K562 (cell line): ENCODE measurements at regions not wholly inside any gene's neighbourhood (a gene's known extent, or its start where the extent isn't known, plus 50 kb on each side); places are given as distances from the start of the nearest gene placed in this dataset.

ENCODE experiments used
- ATAC-seq: fragments of 200-7000 bp; cut with Tn5 transposase; 3 replicates; pipeline ENCODE4 v1.9.1; 2020; ENCODE audit warnings: moderate library complexity
- BruUV-seq: library from RNA; stranded (reverse); fragments of 400-500 nt; replicated peaks from 2 replicates; lab custom pipeline; 2021; lab: Mats Ljungman, UMichigan
- CTCF ChIA-PET: fragments of 300-600 bp; formaldehyde crosslinking; extraction: SDS; loops from one replicate; lab custom pipeline; 2021; ENCODE audit warnings: low intra/inter-chr PET ratio; lab: Yijun Ruan, JAX
- POLR2A ChIA-PET: fragments of 300-600, 350-650 bp; sonication (Branson Sonifier 250); formaldehyde crosslinking; extraction: SDS; loops from one replicate; lab custom pipeline; 2021; ENCODE audit warnings: antibody characterized with exemption, inconsistent platforms; lab: Yijun Ruan, JAX
- DNase-seq, 4 experiments: peaks; one replicate each; pipeline versions ENCODE4 v3.0.0 to v3.0.0-alpha.2; 2011 to 2018; ENCODE audit warnings: low spot score in 3 of 4, mixed read lengths in 3 of 4; ENCODE audit errors: extremely low read depth in 1 of 4
- FAIRE-seq: peaks from 2 replicates; lab custom pipeline; 2011; peaks lifted over from hg19 to GRCh38; lab: Jason Lieb, UNC
- H2AFZ ChIP-seq: 2 replicates; pipeline ENCODE4 v1.6.0; 2011; ENCODE audit warnings: low read depth, low read length, control low read depth, inconsistent platforms
- H3K27ac ChIP-seq: fragments of 200-600 bp; 3 replicates; pipeline ENCODE4 v1.8.0; 2011; ENCODE audit warnings: low read depth, mild to moderate bottlenecking, control low read depth, inconsistent platforms, low read length, moderate library complexity, mixed read lengths; ENCODE audit errors: extremely low read depth
- H3K27me3 ChIP-seq, 2 experiments: fragments of 300-600 bp in 1 of 2; 2 replicates in 1 of 2; 3 replicates in 1 of 2; pipeline versions ENCODE4 v1.6.0 to v1.8.0; 2011; ENCODE audit warnings: inconsistent platforms in 2 of 2, low read length in 2 of 2, mild to moderate bottlenecking in 1 of 2, mixed read lengths in 1 of 2, moderate library complexity in 1 of 2; ENCODE audit not compliant: control insufficient read depth in 2 of 2, insufficient read depth in 2 of 2
- H3K36me3 ChIP-seq: fragments of 300-600 bp; 3 replicates; pipeline ENCODE4 v1.8.0; 2011; ENCODE audit warnings: mild to moderate bottlenecking, low read length, inconsistent platforms; ENCODE audit not compliant: control insufficient read depth, insufficient read depth
- H3K4me1 ChIP-seq, 2 experiments: fragments of 200-600 bp in 1 of 2; replicated peaks in 1 of 2; 2 replicates in 1 of 2; 3 replicates in 1 of 2; pipeline versions ENCODE4 v1.5.1 to v1.8.0; 2011; ENCODE audit warnings: inconsistent platforms in 2 of 2, low read length in 2 of 2, mild to moderate bottlenecking in 1 of 2, mixed read lengths in 1 of 2, moderate library complexity in 1 of 2; ENCODE audit not compliant: control insufficient read depth in 2 of 2, insufficient read depth in 2 of 2
- H3K4me2 ChIP-seq: 2 replicates; pipeline ENCODE4 v1.6.1; 2011; ENCODE audit warnings: low read length, control low read depth, inconsistent platforms, mixed read lengths; ENCODE audit not compliant: insufficient read depth
- H3K4me3 ChIP-seq: fragments of 200-600 bp; sonication (generic), shearing (Covaris generic); 2 replicates; pipeline ENCODE4 v1.5.1; 2016; ENCODE audit warnings: control low read depth, inconsistent platforms
- H3K79me2 ChIP-seq: fragments of 200-600 bp; 3 replicates; pipeline ENCODE4 v1.8.0; 2011; ENCODE audit warnings: low read length, inconsistent platforms; ENCODE audit not compliant: control insufficient read depth, insufficient read depth
- H3K9ac ChIP-seq, 2 experiments: 2 replicates each; pipeline versions ENCODE4 v1.6.0 to v1.6.1; 2011; ENCODE audit warnings: low read depth in 2 of 2, low read length in 2 of 2, control low read depth in 1 of 2, inconsistent platforms in 1 of 2, mild to moderate bottlenecking in 1 of 2, mixed read lengths in 1 of 2; ENCODE audit not compliant: insufficient read depth in 1 of 2
- H3K9me1 ChIP-seq: one replicate; pipeline ENCODE4 v1.6.0; 2011; ENCODE audit warnings: inconsistent platforms, mild to moderate bottlenecking, low read length, moderate library complexity; ENCODE audit not compliant: control insufficient read depth, insufficient read depth
- H3K9me3 ChIP-seq: replicated peaks from 2 replicates; pipeline ENCODE4 v1.5.1; 2011; ENCODE audit warnings: low read depth, low read length, inconsistent platforms; ENCODE audit not compliant: control insufficient read depth, insufficient read depth
- H4K20me1 ChIP-seq: replicated peaks from 2 replicates; pipeline ENCODE4 v1.6.1; 2011; ENCODE audit warnings: low read length, inconsistent platforms, mixed read lengths; ENCODE audit not compliant: control insufficient read depth, insufficient read depth
- COPS2 ChIP-seq: fragments of 450-650 bp; conservative IDR thresholded peaks from 2 replicates; pipeline ENCODE4 v1.6.1; 2016; ENCODE audit warnings: mild to moderate bottlenecking, moderate library complexity
- DACH1 ChIP-seq: fragments of 450-650 bp; IDR thresholded peaks from 2 replicates; pipeline ENCODE4 v1.6.1; 2018; ENCODE audit not compliant: partially characterized antibody
- HNRNPUL1 ChIP-seq: fragments of 200-400 bp; formaldehyde crosslinking; IDR thresholded peaks from 2 replicates; pipeline ENCODE4 v1.6.1; 2017; ENCODE audit warnings: low read length
- NUFIP1 ChIP-seq: fragments of 450-650 bp; IDR thresholded peaks from 2 replicates; pipeline ENCODE4 v1.6.1; 2018; ENCODE audit not compliant: partially characterized antibody
- PRMT5 ChIP-seq: sonication (generic); formaldehyde crosslinking; IDR thresholded peaks from 2 replicates; pipeline ENCODE4 v1.5.0; 2020; ENCODE audit warnings: missing genetic modification reagents
- PYGO2 ChIP-seq: fragments of 450-650 bp; IDR thresholded peaks from 2 replicates; pipeline ENCODE4 v1.6.1; 2016; ENCODE audit warnings: mild to moderate bottlenecking, missing genetic modification characterization, moderate library complexity, missing compliant biosample characterization
- SAFB2 ChIP-seq: fragments of 200-400 bp; formaldehyde crosslinking; IDR thresholded peaks from 2 replicates; pipeline ENCODE4 v1.6.1; 2018; ENCODE audit warnings: borderline replicate concordance, low read length, low read depth, moderate library complexity; ENCODE audit not compliant: severe bottlenecking
- ZNF174 ChIP-seq: fragments of 250-450 bp; sonication (Bioruptor Pico); IDR thresholded peaks from 2 replicates; pipeline ENCODE4 v1.4.0; 2020; ENCODE audit warnings: mild to moderate bottlenecking
- ZNF175 ChIP-seq: fragments of 200-800 bp; sonication (Bioruptor generic); IDR thresholded peaks from 2 replicates; pipeline ENCODE4 v1.6.1; 2016; ENCODE audit warnings: low read depth, mild to moderate bottlenecking, missing genetic modification characterization, missing compliant biosample characterization
- ZNF316 ChIP-seq: fragments of 450-650 bp; IDR thresholded peaks from 2 replicates; pipeline ENCODE4 v1.6.1; 2016
- WGBS: fragments of 100-300 bp; shearing (Covaris generic); methylation state at CpG from one replicate; pipeline ENCODE4 v1.1.6; 2016; ENCODE audit warnings: low coverage, mixed read lengths; ENCODE audit not compliant: insufficient coverage; ENCODE audit errors: missing lambda C conversion rate; 5-methylcytosine and 5-hydroxymethylcytosine counted together
- in situ Hi-C: fragments of 300-500 bp; cut with MboI; formaldehyde crosslinking; loops from 4 replicates; pipeline ENCODE4 v1.15.0; 2018; ENCODE audit warnings: inconsistent platforms, mixed read lengths
- intact Hi-C: fragments of 100-400 bp; cut with micrococcal nuclease; formaldehyde crosslinking; loops from 2 replicates; pipeline ENCODE4 v1.14.2; 2022
- TF ChIP-seq, protein P1 (sequence below): sonication (generic); formaldehyde crosslinking; IDR thresholded peaks from 2 replicates; pipeline ENCODE4 v1.4.0; 2020; ENCODE audit warnings: mild to moderate bottlenecking, missing genetic modification reagents
- TF ChIP-seq, protein P2 (sequence below): fragments of 450-650 bp; IDR thresholded peaks from 2 replicates; pipeline ENCODE4 v1.6.1; 2018; ENCODE audit warnings: mild to moderate bottlenecking, low read depth; ENCODE audit not compliant: partially characterized antibody
- TF ChIP-seq, protein P3 (sequence below): fragments of 450-650 bp; formaldehyde crosslinking; IDR thresholded peaks from 2 replicates; pipeline ENCODE4 v1.4.0; 2020; ENCODE audit warnings: mild to moderate bottlenecking, moderate library complexity
- TF ChIP-seq, protein P4 (sequence below): fragments of 450-650 bp; formaldehyde crosslinking; IDR thresholded peaks from 2 replicates; pipeline ENCODE4 v1.4.0; 2022; ENCODE audit warnings: missing genetic modification characterization
- TF ChIP-seq, protein P5 (sequence below), 2 experiments: fragments of 450-650 bp in 1 of 2; sonication (generic) in 1 of 2; formaldehyde crosslinking in 1 of 2; IDR thresholded peaks in 1 of 2; conservative IDR thresholded peaks in 1 of 2; 2 replicates each; pipeline versions ENCODE4 v1.6.1 to v1.8.1; 2016 to 2023; ENCODE audit warnings: mild to moderate bottlenecking in 2 of 2, moderate library complexity in 2 of 2, inconsistent platforms in 1 of 2, missing genetic modification reagents in 1 of 2

DNA sequence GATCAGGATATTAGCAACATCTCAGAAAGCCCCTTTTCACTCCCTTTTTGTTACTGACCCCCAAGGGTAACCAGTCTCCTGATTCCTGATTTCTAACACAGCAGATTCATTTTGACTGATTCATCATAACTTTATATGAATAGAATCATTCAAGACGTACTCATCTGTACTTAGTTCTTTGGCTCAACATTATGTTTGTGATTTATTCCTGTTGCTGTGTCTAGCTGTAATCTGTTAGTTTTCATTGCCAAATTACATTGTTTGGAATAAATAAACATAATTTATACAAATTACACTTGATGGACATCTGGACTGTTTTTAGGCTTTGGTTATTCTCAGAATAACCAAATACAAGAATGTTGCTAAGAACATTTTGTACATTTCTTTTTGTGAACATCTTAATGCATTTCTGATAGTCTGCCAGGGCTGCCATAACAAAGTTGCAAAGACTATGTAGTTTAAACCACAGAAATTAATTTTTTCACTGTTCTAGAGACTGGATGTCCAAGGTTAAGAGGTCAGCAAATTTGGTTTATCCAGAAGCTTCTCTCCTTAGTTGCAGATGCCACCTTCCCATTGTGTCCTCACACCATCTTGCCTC, 62.8 kb upstream of the EDNRB start:
- intact Hi-C loops = no loop called here
- Histone ChIP-seq H3K27me3 (no peaks in the 10 kb centered on the region), H3K9me1 (no peaks in the 10 kb centered on the region), H3K4me2 (no peak overlapping the region), H3K9me3 (no peaks in the 10 kb centered on the region), H3K79me2 (no peaks in the 10 kb centered on the region), H2AFZ (no peak overlapping the region), H3K4me3 (no peak overlapping the region), H3K9ac (no peak overlapping the region), H3K27ac (no peak overlapping the region), H3K4me1 (no peaks in the 10 kb centered on the region), H4K20me1 (no peaks in the 10 kb centered on the region), H3K36me3 (no peaks in the 10 kb centered on the region)
- WGBS = 0% methylated on average over 1 of the region's 1 CpG
- CTCF ChIA-PET = no interaction called here
- POLR2A ChIA-PET = no interaction called here
- in situ Hi-C loops = no loop called here
- no peak for DNase-seq
- ATAC-seq = no peak
- no TSS peak for BruUV-seq
- FAIRE-seq = no peak
- TF ChIP-seq HNRNPUL1 (no peak), NUFIP1 (no peak), PRMT5 (CRISPR knock-in tag) (no peak), ZNF174 (CRISPR knock-in tag) (no peak), SAFB2 (no peak), ZNF316 (no peak), COPS2 (no peak), DACH1 (no peak), ZNF175 (no peak), PYGO2 (no peak)
- TF ChIP-seq, protein P1, sequence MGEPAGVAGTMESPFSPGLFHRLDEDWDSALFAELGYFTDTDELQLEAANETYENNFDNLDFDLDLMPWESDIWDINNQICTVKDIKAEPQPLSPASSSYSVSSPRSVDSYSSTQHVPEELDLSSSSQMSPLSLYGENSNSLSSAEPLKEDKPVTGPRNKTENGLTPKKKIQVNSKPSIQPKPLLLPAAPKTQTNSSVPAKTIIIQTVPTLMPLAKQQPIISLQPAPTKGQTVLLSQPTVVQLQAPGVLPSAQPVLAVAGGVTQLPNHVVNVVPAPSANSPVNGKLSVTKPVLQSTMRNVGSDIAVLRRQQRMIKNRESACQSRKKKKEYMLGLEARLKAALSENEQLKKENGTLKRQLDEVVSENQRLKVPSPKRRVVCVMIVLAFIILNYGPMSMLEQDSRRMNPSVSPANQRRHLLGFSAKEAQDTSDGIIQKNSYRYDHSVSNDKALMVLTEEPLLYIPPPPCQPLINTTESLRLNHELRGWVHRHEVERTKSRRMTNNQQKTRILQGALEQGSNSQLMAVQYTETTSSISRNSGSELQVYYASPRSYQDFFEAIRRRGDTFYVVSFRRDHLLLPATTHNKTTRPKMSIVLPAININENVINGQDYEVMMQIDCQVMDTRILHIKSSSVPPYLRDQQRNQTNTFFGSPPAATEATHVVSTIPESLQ = no peak
- TF ChIP-seq, protein P2, sequence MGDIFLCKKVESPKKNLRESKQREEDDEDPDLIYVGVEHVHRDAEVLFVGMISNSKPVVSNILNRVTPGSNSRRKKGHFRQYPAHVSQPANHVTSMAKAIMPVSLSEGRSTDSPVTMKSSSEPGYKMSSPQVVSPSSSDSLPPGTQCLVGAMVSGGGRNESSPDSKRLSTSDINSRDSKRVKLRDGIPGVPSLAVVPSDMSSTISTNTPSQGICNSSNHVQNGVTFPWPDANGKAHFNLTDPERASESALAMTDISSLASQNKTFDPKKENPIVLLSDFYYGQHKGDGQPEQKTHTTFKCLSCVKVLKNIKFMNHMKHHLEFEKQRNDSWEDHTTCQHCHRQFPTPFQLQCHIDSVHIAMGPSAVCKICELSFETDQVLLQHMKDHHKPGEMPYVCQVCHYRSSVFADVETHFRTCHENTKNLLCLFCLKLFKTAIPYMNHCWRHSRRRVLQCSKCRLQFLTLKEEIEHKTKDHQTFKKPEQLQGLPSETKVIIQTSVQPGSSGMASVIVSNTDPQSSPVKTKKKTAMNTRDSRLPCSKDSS = no peak
- TF ChIP-seq, protein P3, sequence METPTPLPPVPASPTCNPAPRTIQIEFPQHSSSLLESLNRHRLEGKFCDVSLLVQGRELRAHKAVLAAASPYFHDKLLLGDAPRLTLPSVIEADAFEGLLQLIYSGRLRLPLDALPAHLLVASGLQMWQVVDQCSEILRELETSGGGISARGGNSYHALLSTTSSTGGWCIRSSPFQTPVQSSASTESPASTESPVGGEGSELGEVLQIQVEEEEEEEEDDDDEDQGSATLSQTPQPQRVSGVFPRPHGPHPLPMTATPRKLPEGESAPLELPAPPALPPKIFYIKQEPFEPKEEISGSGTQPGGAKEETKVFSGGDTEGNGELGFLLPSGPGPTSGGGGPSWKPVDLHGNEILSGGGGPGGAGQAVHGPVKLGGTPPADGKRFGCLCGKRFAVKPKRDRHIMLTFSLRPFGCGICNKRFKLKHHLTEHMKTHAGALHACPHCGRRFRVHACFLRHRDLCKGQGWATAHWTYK (CRISPR knock-in tag) = no peak
- TF ChIP-seq, protein P4, sequence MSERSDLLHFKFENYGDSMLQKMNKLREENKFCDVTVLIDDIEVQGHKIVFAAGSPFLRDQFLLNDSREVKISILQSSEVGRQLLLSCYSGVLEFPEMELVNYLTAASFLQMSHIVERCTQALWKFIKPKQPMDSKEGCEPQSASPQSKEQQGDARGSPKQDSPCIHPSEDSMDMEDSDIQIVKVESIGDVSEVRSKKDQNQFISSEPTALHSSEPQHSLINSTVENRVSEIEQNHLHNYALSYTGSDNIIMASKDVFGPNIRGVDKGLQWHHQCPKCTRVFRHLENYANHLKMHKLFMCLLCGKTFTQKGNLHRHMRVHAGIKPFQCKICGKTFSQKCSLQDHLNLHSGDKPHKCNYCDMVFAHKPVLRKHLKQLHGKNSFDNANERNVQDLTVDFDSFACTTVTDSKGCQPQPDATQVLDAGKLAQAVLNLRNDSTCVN (CRISPR knock-in tag) = no peak
- TF ChIP-seq, protein P5, sequence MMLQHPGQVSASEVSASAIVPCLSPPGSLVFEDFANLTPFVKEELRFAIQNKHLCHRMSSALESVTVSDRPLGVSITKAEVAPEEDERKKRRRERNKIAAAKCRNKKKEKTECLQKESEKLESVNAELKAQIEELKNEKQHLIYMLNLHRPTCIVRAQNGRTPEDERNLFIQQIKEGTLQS (IDR thresholded peaks at IDR 0.05) = no peak
- TF ChIP-seq, protein P5 (CRISPR knock-in tag; conservative IDR thresholded peaks at IDR 0.05) = no peak
